HL-60 (cell line): ENCODE measurements at regions not wholly inside any gene's neighbourhood (a gene's known extent, or its start where the extent isn't known, plus 50 kb on each side); places are given as distances from the start of the nearest gene placed in this dataset.

Experiments used
- GABPA ChIP-seq: IDR thresholded peaks from 2 replicates; pipeline ENCODE4 v1.6.1; 2012; ENCODE audit warnings: low read depth
- POLR2AphosphoS5 ChIP-seq: IDR thresholded peaks from 2 replicates; pipeline ENCODE4 v1.6.1; 2012; ENCODE audit warnings: low read depth
- SPI1 ChIP-seq: IDR thresholded peaks from 2 replicates; pipeline ENCODE4 v1.6.1; 2012; ENCODE audit warnings: low read depth, mild to moderate bottlenecking, borderline replicate concordance
- TF ChIP-seq, protein P1 (sequence below): IDR thresholded peaks from one replicate; pipeline ENCODE4 v1.5.1; 2011; ENCODE audit warnings: low read length, control low read depth, inconsistent platforms; ENCODE audit not compliant: insufficient read depth
- TF ChIP-seq, protein P2 (sequence below): IDR thresholded peaks from 2 replicates; pipeline ENCODE4 v1.6.1; 2012; ENCODE audit warnings: low read depth; ENCODE audit not compliant: insufficient replicate concordance

- TF ChIP-seq, protein P1, sequence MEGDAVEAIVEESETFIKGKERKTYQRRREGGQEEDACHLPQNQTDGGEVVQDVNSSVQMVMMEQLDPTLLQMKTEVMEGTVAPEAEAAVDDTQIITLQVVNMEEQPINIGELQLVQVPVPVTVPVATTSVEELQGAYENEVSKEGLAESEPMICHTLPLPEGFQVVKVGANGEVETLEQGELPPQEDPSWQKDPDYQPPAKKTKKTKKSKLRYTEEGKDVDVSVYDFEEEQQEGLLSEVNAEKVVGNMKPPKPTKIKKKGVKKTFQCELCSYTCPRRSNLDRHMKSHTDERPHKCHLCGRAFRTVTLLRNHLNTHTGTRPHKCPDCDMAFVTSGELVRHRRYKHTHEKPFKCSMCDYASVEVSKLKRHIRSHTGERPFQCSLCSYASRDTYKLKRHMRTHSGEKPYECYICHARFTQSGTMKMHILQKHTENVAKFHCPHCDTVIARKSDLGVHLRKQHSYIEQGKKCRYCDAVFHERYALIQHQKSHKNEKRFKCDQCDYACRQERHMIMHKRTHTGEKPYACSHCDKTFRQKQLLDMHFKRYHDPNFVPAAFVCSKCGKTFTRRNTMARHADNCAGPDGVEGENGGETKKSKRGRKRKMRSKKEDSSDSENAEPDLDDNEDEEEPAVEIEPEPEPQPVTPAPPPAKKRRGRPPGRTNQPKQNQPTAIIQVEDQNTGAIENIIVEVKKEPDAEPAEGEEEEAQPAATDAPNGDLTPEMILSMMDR = no peak
- TF ChIP-seq SPI1 (no peak), POLR2AphosphoS5 (no peak), GABPA (no peak)
- TF ChIP-seq, protein P2, sequence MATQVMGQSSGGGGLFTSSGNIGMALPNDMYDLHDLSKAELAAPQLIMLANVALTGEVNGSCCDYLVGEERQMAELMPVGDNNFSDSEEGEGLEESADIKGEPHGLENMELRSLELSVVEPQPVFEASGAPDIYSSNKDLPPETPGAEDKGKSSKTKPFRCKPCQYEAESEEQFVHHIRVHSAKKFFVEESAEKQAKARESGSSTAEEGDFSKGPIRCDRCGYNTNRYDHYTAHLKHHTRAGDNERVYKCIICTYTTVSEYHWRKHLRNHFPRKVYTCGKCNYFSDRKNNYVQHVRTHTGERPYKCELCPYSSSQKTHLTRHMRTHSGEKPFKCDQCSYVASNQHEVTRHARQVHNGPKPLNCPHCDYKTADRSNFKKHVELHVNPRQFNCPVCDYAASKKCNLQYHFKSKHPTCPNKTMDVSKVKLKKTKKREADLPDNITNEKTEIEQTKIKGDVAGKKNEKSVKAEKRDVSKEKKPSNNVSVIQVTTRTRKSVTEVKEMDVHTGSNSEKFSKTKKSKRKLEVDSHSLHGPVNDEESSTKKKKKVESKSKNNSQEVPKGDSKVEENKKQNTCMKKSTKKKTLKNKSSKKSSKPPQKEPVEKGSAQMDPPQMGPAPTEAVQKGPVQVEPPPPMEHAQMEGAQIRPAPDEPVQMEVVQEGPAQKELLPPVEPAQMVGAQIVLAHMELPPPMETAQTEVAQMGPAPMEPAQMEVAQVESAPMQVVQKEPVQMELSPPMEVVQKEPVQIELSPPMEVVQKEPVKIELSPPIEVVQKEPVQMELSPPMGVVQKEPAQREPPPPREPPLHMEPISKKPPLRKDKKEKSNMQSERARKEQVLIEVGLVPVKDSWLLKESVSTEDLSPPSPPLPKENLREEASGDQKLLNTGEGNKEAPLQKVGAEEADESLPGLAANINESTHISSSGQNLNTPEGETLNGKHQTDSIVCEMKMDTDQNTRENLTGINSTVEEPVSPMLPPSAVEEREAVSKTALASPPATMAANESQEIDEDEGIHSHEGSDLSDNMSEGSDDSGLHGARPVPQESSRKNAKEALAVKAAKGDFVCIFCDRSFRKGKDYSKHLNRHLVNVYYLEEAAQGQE = no peak
Observed at GRCh38 chr20:24773751-24774201, 175.3 kb upstream of the CST7 start.
